ENCODE measurements at regions not wholly inside any gene's neighbourhood (a gene's known extent, or its start where the extent isn't known, plus 50 kb on each side); places are given as distances from the start of the nearest gene placed in this dataset.

DNA sequence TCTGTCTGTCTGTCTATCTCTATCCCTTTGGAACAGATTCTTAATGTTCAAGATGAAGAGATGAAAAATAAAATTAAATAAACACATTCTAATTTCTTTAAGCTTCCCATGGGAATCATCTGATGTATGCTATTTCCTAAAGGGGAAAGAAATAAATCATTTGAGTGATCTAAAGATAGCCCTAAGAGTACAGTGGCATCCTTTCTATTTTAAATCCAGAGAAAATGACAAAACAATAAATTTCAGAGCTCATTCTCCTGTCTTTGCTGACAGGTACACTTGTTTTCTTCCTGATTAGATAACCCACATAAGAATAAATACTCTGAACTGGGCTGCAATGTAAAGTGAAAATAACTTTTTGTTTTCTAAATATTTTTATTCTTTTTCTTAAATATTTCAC is 550.4 kb downstream of the JRKL start:
- Histone ChIP-seq H3K27ac (no peak overlapping the region), H3K9me3 (no peaks in the 10 kb centered on the region), H3K27me3 (no peaks in the 10 kb centered on the region), H3K4me3 (no peak overlapping the region), H3K36me3 (no peaks in the 10 kb centered on the region), H3K4me1 (no peaks in the 10 kb centered on the region)
- TF ChIP-seq, protein P1, sequence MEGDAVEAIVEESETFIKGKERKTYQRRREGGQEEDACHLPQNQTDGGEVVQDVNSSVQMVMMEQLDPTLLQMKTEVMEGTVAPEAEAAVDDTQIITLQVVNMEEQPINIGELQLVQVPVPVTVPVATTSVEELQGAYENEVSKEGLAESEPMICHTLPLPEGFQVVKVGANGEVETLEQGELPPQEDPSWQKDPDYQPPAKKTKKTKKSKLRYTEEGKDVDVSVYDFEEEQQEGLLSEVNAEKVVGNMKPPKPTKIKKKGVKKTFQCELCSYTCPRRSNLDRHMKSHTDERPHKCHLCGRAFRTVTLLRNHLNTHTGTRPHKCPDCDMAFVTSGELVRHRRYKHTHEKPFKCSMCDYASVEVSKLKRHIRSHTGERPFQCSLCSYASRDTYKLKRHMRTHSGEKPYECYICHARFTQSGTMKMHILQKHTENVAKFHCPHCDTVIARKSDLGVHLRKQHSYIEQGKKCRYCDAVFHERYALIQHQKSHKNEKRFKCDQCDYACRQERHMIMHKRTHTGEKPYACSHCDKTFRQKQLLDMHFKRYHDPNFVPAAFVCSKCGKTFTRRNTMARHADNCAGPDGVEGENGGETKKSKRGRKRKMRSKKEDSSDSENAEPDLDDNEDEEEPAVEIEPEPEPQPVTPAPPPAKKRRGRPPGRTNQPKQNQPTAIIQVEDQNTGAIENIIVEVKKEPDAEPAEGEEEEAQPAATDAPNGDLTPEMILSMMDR (IDR thresholded peaks at IDR 0.05), result no peak
- intact Hi-C loops (cut with DNase I; ENCODE audit: low total_unique reads), result no loop called here
- no peak for DNase-seq

DNA sequence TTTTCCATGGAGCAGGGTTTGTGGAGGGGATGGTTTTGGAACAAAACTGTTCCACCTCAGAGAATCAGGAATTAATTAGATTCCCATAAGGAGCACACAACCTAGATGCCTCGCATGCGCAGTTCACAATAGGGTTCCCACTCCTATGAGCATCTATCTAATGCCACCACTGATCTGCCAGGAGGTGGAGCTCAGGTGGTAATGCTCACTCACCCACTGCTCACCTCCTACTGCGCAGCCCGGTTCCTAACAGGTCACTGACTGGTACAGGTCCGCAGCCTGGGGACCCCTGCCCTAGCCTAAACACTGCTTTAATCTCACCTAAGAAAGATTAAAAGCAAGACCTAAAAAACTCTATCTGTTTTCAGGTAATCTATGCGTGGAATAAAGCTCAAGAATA is 553.0 kb downstream of the JRKL start:
- Histone ChIP-seq H3K4me3 (no peak overlapping the region), H3K36me3 (no peaks in the 10 kb centered on the region), H3K27ac (no peak overlapping the region), H3K27me3 (no peaks in the 10 kb centered on the region), H3K4me1 (no peaks in the 10 kb centered on the region), H3K9me3 (no peaks in the 10 kb centered on the region)
- DNase-seq, result no peak
- TF ChIP-seq, protein P1 (IDR thresholded peaks at IDR 0.05), result no peak
- intact Hi-C loops (cut with DNase I; ENCODE audit: low total_unique reads), result no loop called here

DNA sequence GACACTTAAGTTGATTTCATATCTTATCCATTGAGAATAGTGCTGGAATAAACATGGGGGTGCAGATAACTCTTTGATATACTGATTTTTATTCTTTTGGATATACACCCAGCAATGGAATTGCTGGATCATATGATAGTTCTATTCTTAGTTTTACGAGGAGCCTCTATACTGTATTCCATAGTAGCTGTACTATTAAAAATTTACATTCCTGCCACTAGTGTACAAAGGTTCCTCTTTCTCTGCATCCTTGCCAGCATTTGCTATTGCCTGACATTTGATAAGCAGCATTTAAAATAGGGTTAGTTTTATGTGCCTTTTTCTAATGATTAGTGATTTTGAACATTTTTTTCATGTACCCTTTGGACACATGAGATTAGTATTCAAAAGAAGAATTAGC is 554.2 kb downstream of the JRKL start:
- Histone ChIP-seq H3K9me3 (no peaks in the 10 kb centered on the region), H3K27ac (no peak overlapping the region), H3K4me1 (no peaks in the 10 kb centered on the region), H3K36me3 (no peaks in the 10 kb centered on the region), H3K27me3 (no peaks in the 10 kb centered on the region), H3K4me3 (no peak overlapping the region)
- intact Hi-C loops (cut with DNase I; ENCODE audit: low total_unique reads), result no loop called here
- TF ChIP-seq, protein P1 (IDR thresholded peaks at IDR 0.05), result no peak
- DNase-seq, result no peak

DNA sequence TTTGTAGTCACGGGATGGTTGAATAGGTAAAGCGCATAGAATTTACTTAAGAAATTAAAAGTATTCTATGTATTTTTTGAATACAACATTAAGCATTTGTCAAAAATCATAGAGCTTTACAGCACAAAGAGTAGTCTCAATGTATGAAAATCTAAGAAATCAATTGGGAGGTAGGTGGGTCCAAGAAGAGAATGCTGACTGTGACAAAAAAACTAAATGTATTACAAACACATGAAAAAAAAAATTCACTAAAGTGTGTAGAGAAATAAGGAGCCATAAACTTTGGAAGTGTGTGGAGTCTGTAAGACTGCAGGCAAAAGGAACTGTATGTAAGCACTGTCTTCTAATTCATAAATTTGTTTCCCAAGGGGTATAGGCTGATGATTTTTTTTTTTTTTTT is 558.3 kb downstream of the JRKL start:
- Histone ChIP-seq H3K4me3 (no peak overlapping the region), H3K36me3 (no peaks in the 10 kb centered on the region), H3K27ac (no peak overlapping the region), H3K27me3 (no peaks in the 10 kb centered on the region), H3K4me1 (no peaks in the 10 kb centered on the region), H3K9me3 (no peaks in the 10 kb centered on the region)
- intact Hi-C loops (cut with DNase I; ENCODE audit: low total_unique reads), result no loop called here
- no peak for DNase-seq
- TF ChIP-seq, protein P1 (IDR thresholded peaks at IDR 0.05), result no peak

DNA sequence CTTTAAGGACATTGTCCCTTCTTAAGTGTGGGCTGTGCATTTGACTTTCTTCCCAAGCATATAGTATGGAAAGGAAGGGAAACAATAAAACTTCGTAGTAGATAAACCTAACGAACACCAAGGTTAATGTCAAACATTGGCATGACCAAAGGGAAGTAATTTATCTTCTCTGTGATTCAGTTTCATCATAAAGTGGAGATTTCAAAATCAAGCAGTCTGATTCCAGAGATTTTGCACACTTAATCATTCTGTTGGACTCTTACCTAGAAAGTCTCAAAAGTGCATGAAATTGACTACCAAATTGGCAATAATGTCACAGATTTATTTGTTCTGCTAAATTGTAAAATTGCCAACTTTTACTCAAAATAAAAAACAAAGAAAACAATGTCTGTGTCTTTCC is 559.7 kb downstream of the JRKL start:
- no peak overlapping the region for H3K27ac ChIP-seq
- no peaks in the 10 kb centered on the region for H3K36me3 ChIP-seq
- intact Hi-C loops (cut with DNase I; ENCODE audit: low total_unique reads), result no loop called here
- no peaks in the 10 kb centered on the region for H3K4me1 ChIP-seq
- H3K9me3 ChIP-seq, result no peaks in the 10 kb centered on the region
- TF ChIP-seq, protein P1 (IDR thresholded peaks at IDR 0.05), result no peak
- no peak for DNase-seq
- no peak overlapping the region for H3K4me3 ChIP-seq
- no peaks in the 10 kb centered on the region for H3K27me3 ChIP-seq

DNA sequence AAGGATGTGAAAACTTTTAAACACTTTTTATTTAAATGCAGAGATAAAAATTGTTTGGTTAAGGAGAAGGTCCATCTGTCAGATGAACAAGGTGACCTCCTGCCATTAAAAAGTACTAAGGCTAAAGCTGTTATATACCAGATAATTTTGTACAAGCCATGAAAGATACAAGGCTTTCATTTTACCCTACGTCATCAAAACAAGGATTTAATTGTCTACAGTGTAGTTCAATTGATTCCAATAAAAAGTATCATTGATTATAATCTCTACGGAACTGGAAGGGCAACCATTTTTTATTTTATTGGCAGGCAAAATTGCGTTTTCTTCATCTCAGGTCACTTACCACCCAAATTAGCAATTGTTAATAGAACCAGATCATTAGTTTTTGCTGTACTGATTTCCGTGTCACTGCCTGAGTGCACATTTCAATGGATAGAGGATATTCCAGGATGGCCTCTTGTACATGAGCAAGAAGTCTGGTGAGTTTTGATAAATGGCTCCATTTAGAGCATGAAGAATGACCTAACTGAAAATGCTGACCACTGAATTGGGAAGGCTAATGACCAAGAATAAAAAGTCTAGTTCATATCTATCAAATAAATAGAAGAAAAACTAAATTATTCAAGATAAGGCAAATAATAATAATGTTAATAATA is 564.9 kb downstream of the JRKL start:
- intact Hi-C loops (cut with DNase I; ENCODE audit: low total_unique reads), result no loop called here
- no peaks in the 10 kb centered on the region for H3K27me3 ChIP-seq
- no peaks in the 10 kb centered on the region for H3K36me3 ChIP-seq
- TF ChIP-seq, protein P1 (IDR thresholded peaks at IDR 0.05), result no peak
- H3K27ac ChIP-seq, result no peak overlapping the region
- no peaks in the 10 kb centered on the region for H3K9me3 ChIP-seq
- no peak overlapping the region for H3K4me3 ChIP-seq
- no peak for DNase-seq
- no peaks in the 10 kb centered on the region for H3K4me1 ChIP-seq

All from tibial artery (tissue), 4 donors.